ENCODE measurements at regions not wholly inside any gene's neighbourhood (a gene's known extent, or its start where the extent isn't known, plus 50 kb on each side); places are given as distances from the start of the nearest gene placed in this dataset.

DNA sequence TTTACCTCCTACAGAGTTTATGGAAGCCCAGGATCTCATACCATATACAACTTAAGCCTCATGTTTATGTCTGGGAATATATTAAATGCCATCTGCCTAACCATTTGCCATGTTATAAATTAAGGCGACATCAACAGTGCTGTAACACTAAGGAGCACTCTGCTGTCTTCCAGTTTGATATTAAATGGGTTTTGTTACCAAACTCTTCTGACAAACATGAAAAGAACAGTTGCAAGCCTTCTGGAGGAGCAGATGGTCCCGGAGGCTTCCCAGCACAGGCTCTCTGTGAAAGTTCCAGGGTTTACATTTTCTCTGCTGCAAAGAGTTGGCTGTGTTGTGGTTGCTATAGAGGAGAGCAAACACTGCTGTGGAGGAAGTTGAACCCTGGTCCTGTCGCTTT lies 545.3 kb upstream of the SALL1 start:
- Histone ChIP-seq H3K27ac (no peak overlapping the region), H3K27me3 (no peaks in the 10 kb centered on the region), H3K36me3 (no peaks in the 10 kb centered on the region), H3K4me3 (no peak overlapping the region), H3K9me3 (peaks cover 0 to 16% of the 10 kb centered on the region in 2 donors), H3K4me1 (no peaks in the 10 kb centered on the region)
- TF ChIP-seq POLR2AphosphoS5 (IDR thresholded peaks at IDR 0.05): no peak
- intact Hi-C loops (cut with DNase I; ENCODE audit: low total_unique reads): no loop called here
- no peak for DNase-seq (ENCODE audit: low spot score in 2 of 2)

- no peak overlapping the region for H3K4me3 ChIP-seq
- peaks cover 0 to 22% of the 10 kb centered on the region in 2 donors for H3K9me3 ChIP-seq
- no peaks in the 10 kb centered on the region for H3K4me1 ChIP-seq
- no peaks in the 10 kb centered on the region for H3K27me3 ChIP-seq
- H3K36me3 ChIP-seq: no peaks in the 10 kb centered on the region
- no peak for TF ChIP-seq POLR2A (IDR thresholded peaks at IDR 0.05)
- no peak for TF ChIP-seq CTCF (IDR thresholded peaks at IDR 0.05)
- TF ChIP-seq POLR2AphosphoS5 (IDR thresholded peaks at IDR 0.05): no peak
- no peak for DNase-seq (ENCODE audit: low spot score in 2 of 2)
- intact Hi-C loops (cut with DNase I; ENCODE audit: low total_unique reads): no loop called here
- H3K27ac ChIP-seq: no peak overlapping the region
Observed at GRCh38 chr16:51691109-51691508, 540.0 kb upstream of the SALL1 start.

DNA sequence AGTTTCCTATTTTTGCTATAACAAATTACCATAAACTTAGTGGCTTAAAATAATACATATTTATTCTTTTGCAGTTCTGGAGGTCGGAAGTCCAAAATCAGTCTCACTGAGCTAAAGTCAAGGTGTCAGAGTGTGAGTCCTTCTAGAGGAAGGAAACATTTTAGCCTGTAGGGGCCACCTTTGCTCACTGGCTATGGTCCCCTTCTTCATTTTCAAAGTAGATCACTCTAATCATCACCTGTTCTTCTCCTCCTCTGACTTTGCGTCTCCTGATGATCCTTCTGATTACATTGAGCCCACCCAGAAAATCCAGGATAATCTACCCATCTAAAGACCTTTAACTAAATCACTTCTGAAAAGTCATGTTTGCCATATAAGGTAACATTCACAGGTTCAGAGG lies 534.4 kb upstream of the SALL1 start:
- Histone ChIP-seq H3K4me1 (no peaks in the 10 kb centered on the region), H3K27me3 (no peaks in the 10 kb centered on the region), H3K4me3 (no peak overlapping the region), H3K9me3 (no peaks in the 10 kb centered on the region), H3K27ac (no peak overlapping the region), H3K36me3 (no peaks in the 10 kb centered on the region)
- no peak for DNase-seq (ENCODE audit: low spot score in 2 of 2)
- intact Hi-C loops (cut with DNase I; ENCODE audit: low total_unique reads): no loop called here
- TF ChIP-seq POLR2AphosphoS5 (IDR thresholded peaks at IDR 0.05) (no peak), CTCF (IDR thresholded peaks at IDR 0.05) (no peak), POLR2A (IDR thresholded peaks at IDR 0.05) (no peak)

- TF ChIP-seq POLR2A (IDR thresholded peaks at IDR 0.05) (no peak), CTCF (IDR thresholded peaks at IDR 0.05) (no peak), POLR2AphosphoS5 (IDR thresholded peaks at IDR 0.05) (no peak)
- no peaks in the 10 kb centered on the region for H3K36me3 ChIP-seq
- H3K4me1 ChIP-seq: no peaks in the 10 kb centered on the region
- no peak for DNase-seq (ENCODE audit: low spot score in 2 of 2)
- H3K27ac ChIP-seq: no peak overlapping the region
- intact Hi-C loops (cut with DNase I; ENCODE audit: low total_unique reads): no loop called here
- H3K9me3 ChIP-seq: no peaks in the 10 kb centered on the region
- no peak overlapping the region for H3K4me3 ChIP-seq
- no peaks in the 10 kb centered on the region for H3K27me3 ChIP-seq
Observed at GRCh38 chr16:51683882-51684281, 532.8 kb upstream of the SALL1 start.

DNA sequence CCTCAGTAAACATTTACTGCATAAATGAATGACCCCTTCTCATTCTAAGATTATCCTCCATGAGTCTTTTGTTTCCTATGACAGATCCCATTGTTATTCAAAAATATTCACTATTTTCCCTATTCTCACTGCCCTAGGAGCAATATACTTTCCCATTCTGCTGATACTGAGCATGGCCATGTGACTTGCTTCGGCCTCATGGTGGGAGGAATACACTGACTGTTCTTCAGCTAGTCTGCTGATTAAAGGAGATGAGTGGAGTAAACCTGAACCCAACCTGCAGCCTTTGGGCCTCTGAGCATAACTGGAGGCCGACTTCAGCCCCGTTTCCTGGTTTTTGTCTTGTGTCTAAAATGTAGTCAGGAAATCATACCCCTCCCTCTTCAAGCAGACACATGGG lies 531.8 kb upstream of the SALL1 start:
- H3K4me1 ChIP-seq: no peaks in the 10 kb centered on the region
- DNase-seq (ENCODE audit: low spot score in 2 of 2): no peak
- intact Hi-C loops (cut with DNase I; ENCODE audit: low total_unique reads): no loop called here
- H3K27ac ChIP-seq: no peak overlapping the region
- TF ChIP-seq POLR2AphosphoS5 (IDR thresholded peaks at IDR 0.05) (no peak), POLR2A (IDR thresholded peaks at IDR 0.05) (no peak), CTCF (IDR thresholded peaks at IDR 0.05) (no peak)
- no peak overlapping the region for H3K4me3 ChIP-seq
- H3K9me3 ChIP-seq: no peaks in the 10 kb centered on the region
- no peaks in the 10 kb centered on the region for H3K27me3 ChIP-seq
- H3K36me3 ChIP-seq: no peaks in the 10 kb centered on the region

GRCh38 chr16:51674615-51675014 lies 523.5 kb upstream of the SALL1 start:
- H3K36me3 ChIP-seq: no peaks in the 10 kb centered on the region
- H3K4me1 ChIP-seq: no peaks in the 10 kb centered on the region
- H3K27ac ChIP-seq: no peak overlapping the region
- peaks cover 0 to 2% of the 10 kb centered on the region in 2 donors for H3K27me3 ChIP-seq
- no peak for DNase-seq (ENCODE audit: low spot score in 2 of 2)
- no peak for TF ChIP-seq POLR2A (IDR thresholded peaks at IDR 0.05)
- no peak for TF ChIP-seq POLR2AphosphoS5 (IDR thresholded peaks at IDR 0.05)
- no peak for TF ChIP-seq CTCF (IDR thresholded peaks at IDR 0.05)
- intact Hi-C loops (cut with DNase I; ENCODE audit: low total_unique reads): no loop called here
- no peak overlapping the region for H3K4me3 ChIP-seq
- no peaks in the 10 kb centered on the region for H3K9me3 ChIP-seq

Data from breast epithelium (tissue), 4 donors.